B cell (primary cell): ENCODE measurements at regions not wholly inside any gene's neighbourhood (a gene's known extent, or its start where the extent isn't known, plus 50 kb on each side); places are given as distances from the start of the nearest gene placed in this dataset.

Experiments used
- ATAC-seq: fragments of 200-7000 bp; cut with Tn5 transposase; one replicate; pipeline ENCODE4 v1.10.0; 2021; ENCODE audit warnings: low read depth, mild to moderate bottlenecking, moderate number of reproducible peaks, moderate library complexity
- CTCF ChIA-PET: fragments of 350-600 bp; sonication (Branson Sonifier 250); formaldehyde crosslinking; loops from one replicate; lab custom pipeline; 2021; ENCODE audit warnings: antibody characterized with exemption, inconsistent platforms; lab: Charles Lee
- POLR2A ChIA-PET: fragments of 350-600 bp; sonication (Branson Sonifier 250); formaldehyde crosslinking; loops from one replicate; lab custom pipeline; 2021; ENCODE audit warnings: antibody characterized with exemption; lab: Charles Lee
- DNase-seq: peaks from one replicate; pipeline ENCODE4 v3.0.0; 2013
- H2AFZ ChIP-seq: 2 replicates; pipeline ENCODE4 v1.6.1; 2012; ENCODE audit warnings: mild to moderate bottlenecking, low read depth, low read length; ENCODE audit not compliant: insufficient read depth, poor library complexity, severe bottlenecking
- H3K27ac ChIP-seq, 2 donors: 1 replicate in 1 of 2; 2 replicates in 1 of 2; pipeline ENCODE4 v1.5.1; 2012 to 2013; ENCODE audit warnings: low read length in 2 of 2, mild to moderate bottlenecking in 2 of 2, moderate library complexity in 1 of 2
- H3K27me3 ChIP-seq, 4 experiments: fragments of 200-600 bp in 1 of 4; sonication (generic) in 1 of 4; replicated peaks in 1 of 4; 1 replicate in 2 of 4; 2 replicates in 2 of 4; pipeline versions ENCODE4 v1.6.1 to v1.7.0; 2013 to 2016; ENCODE audit warnings: low read length in 3 of 4, mild to moderate bottlenecking in 2 of 4, mixed read lengths in 1 of 4, moderate library complexity in 1 of 4; ENCODE audit not compliant: insufficient read depth in 4 of 4, control insufficient read depth in 3 of 4; ENCODE audit errors: control extremely low read depth in 1 of 4
- H3K36me3 ChIP-seq, 2 experiments: replicated peaks in 1 of 2; 1 replicate in 1 of 2; 2 replicates in 1 of 2; pipeline versions ENCODE4 v1.6.1 to v1.7.1; 2013; ENCODE audit warnings: low read length in 1 of 2; ENCODE audit not compliant: insufficient read depth in 2 of 2, control insufficient read depth in 1 of 2; ENCODE audit errors: control extremely low read depth in 1 of 2, extremely low read depth in 1 of 2
- H3K4me1 ChIP-seq, 2 donors: fragments of 200-600 bp in 1 of 2; sonication (generic) in 1 of 2; 1 replicate in 1 of 2; 2 replicates in 1 of 2; pipeline versions ENCODE4 v1.5.1 to v1.6.1; 2013 to 2017; ENCODE audit warnings: low read length in 2 of 2; ENCODE audit not compliant: control insufficient read depth in 2 of 2, insufficient read depth in 2 of 2
- H3K4me2 ChIP-seq: replicated peaks from 2 replicates; pipeline ENCODE3; 2012; ENCODE audit warnings: mild to moderate bottlenecking, low read depth, low read length; ENCODE audit not compliant: poor library complexity, severe bottlenecking
- H3K4me3 ChIP-seq, 5 experiments: fragments of 200-600 bp in 1 of 5; sonication (generic) in 1 of 5; 1 replicate in 3 of 5; 2 replicates in 2 of 5; pipeline versions ENCODE4 v1.5.1 to v1.7.0; 2011 to 2016; ENCODE audit warnings: low read length in 4 of 5, mild to moderate bottlenecking in 4 of 5, low read depth in 2 of 5, control low read depth in 1 of 5, moderate library complexity in 1 of 5; ENCODE audit not compliant: insufficient read depth in 1 of 5; ENCODE audit errors: control extremely low read depth in 1 of 5, extremely low read depth in 1 of 5
- H3K79me2 ChIP-seq: fragments of 200-600 bp; sonication (generic); one replicate; pipeline ENCODE4 v1.6.0; 2016; ENCODE audit warnings: low read length; ENCODE audit not compliant: control insufficient read depth, insufficient read depth
- H3K9ac ChIP-seq: fragments of 200-600 bp; sonication (generic); 2 replicates; pipeline ENCODE4 v1.6.1; 2017; ENCODE audit warnings: mild to moderate bottlenecking, low read length, moderate library complexity
- H3K9me3 ChIP-seq, 3 donors: one replicate each; pipeline versions ENCODE4 v1.6.1 to v1.7.1; 2013; ENCODE audit warnings: low read length in 2 of 3; ENCODE audit not compliant: control insufficient read depth in 2 of 3, insufficient read depth in 1 of 3; ENCODE audit errors: control extremely low read depth in 1 of 3
- H4K20me1 ChIP-seq: 2 replicates; pipeline ENCODE4 v1.6.0; 2012; ENCODE audit warnings: mild to moderate bottlenecking, low read length; ENCODE audit not compliant: insufficient read depth, control insufficient read depth, poor library complexity, severe bottlenecking
- H3K27ac Mint-ChIP-seq: one replicate; pipeline ENCODE4 v1.8.0; 2021; ENCODE audit warnings: mixed read lengths
- H3K27me3 Mint-ChIP-seq: one replicate; pipeline ENCODE4 v1.8.0; 2021; ENCODE audit warnings: mixed read lengths
- H3K4me1 Mint-ChIP-seq: one replicate; pipeline ENCODE4 v1.8.0; 2021; ENCODE audit warnings: mixed read lengths
- H3K4me3 Mint-ChIP-seq: one replicate; pipeline ENCODE4 v1.8.0; 2021; ENCODE audit warnings: mixed read lengths
- H3K9me3 Mint-ChIP-seq: one replicate; pipeline ENCODE4 v1.8.0; 2022; ENCODE audit warnings: mixed read lengths; ENCODE audit not compliant: insufficient read depth
- CTCF ChIP-seq: fragments of 200-600 bp; IDR thresholded peaks from one replicate; pipeline ENCODE4 v1.8.0; 2022; ENCODE audit warnings: antibody characterized with exemption, mild to moderate bottlenecking
- EZH2 ChIP-seq: IDR thresholded peaks from 2 replicates; pipeline ENCODE4 v1.6.1; 2012; ENCODE audit warnings: borderline replicate concordance, low read depth, mild to moderate bottlenecking, moderate library complexity, low read length; ENCODE audit not compliant: insufficient read depth, poor library complexity, severe bottlenecking
- WGBS: methylation state at CpG from one replicate; pipeline ENCODE4 v1.1.5; 2013; ENCODE audit warnings: missing lambda C conversion rate; ENCODE audit not compliant: insufficient coverage; 5-methylcytosine and 5-hydroxymethylcytosine counted together
- intact Hi-C: fragments of 100-400 bp; cut with micrococcal nuclease; formaldehyde crosslinking; loops from one replicate; pipeline ENCODE4 v1.10.0; 2022

GRCh38 chr16:5738586-5738985 is 641.0 kb upstream of the EEF2KMT start:
- H2AFZ ChIP-seq: no peak overlapping the region
- H3K4me1 Mint-ChIP-seq: no peaks in the 10 kb centered on the region
- peaks cover 5% of the 10 kb centered on the region for H3K9me3 Mint-ChIP-seq
- no peak for ATAC-seq
- H3K4me2 ChIP-seq: no peak overlapping the region
- H3K4me1 ChIP-seq: no peaks in the 10 kb centered on the region
- no peak overlapping the region for H3K4me3 Mint-ChIP-seq
- H3K27ac Mint-ChIP-seq: no peak overlapping the region
- intact Hi-C loops: no loop called here
- H3K79me2 ChIP-seq: no peaks in the 10 kb centered on the region
- H3K36me3 ChIP-seq: no peaks in the 10 kb centered on the region
- H3K4me3 ChIP-seq: no peak overlapping the region
- WGBS: no CpG with 5 or more reads among the region's 1 CpG
- H3K27ac ChIP-seq: no peak overlapping the region
- H4K20me1 ChIP-seq: no peaks in the 10 kb centered on the region
- peaks cover 0 to 18% (median 0%) of the 10 kb centered on the region in 3 donors for H3K9me3 ChIP-seq
- no peaks in the 10 kb centered on the region for H3K27me3 Mint-ChIP-seq
- no peak for DNase-seq
- POLR2A ChIA-PET: no interaction called here
- TF ChIP-seq EZH2 (no peak), CTCF (no peak)
- CTCF ChIA-PET: no interaction called here
- no peak overlapping the region for H3K9ac ChIP-seq
- no peaks in the 10 kb centered on the region for H3K27me3 ChIP-seq

GRCh38 chr16:5736209-5736930 is 638.8 kb upstream of the EEF2KMT start:
- Histone ChIP-seq H3K9ac (no peak overlapping the region), H4K20me1 (no peaks in the 10 kb centered on the region), H3K36me3 (no peaks in the 10 kb centered on the region), H3K79me2 (no peaks in the 10 kb centered on the region), H3K27me3 (no peaks in the 10 kb centered on the region), H3K9me3 (peaks cover 0 to 18% (median 0%) of the 10 kb centered on the region in 3 donors), H3K4me3 (no peak overlapping the region), H2AFZ (no peak overlapping the region), H3K4me1 (no peaks in the 10 kb centered on the region), H3K4me2 (no peak overlapping the region), H3K27ac (no peak overlapping the region)
- Mint-ChIP-seq H3K27ac (no peak overlapping the region), H3K4me3 (no peak overlapping the region), H3K27me3 (no peaks in the 10 kb centered on the region), H3K4me1 (no peaks in the 10 kb centered on the region), H3K9me3 (no peaks in the 10 kb centered on the region)
- ChIA-PET CTCF (no interaction called here), POLR2A (no interaction called here)
- ATAC-seq: no peak
- no peak for DNase-seq
- no peak for TF ChIP-seq CTCF
- TF ChIP-seq EZH2: no peak
- WGBS: 26% methylated on average over 4 of the region's 13 CpGs
- intact Hi-C loops: no loop called here
